GM12874 (cell line): ENCODE measurements at regions not wholly inside any gene's neighbourhood (a gene's known extent, or its start where the extent isn't known, plus 50 kb on each side); places are given as distances from the start of the nearest gene placed in this dataset.

Experiments used
- TF ChIP-seq, protein P1 (sequence below): IDR thresholded peaks from 2 replicates; pipeline ENCODE4 v1.5.1; 2011; ENCODE audit warnings: low read depth, mild to moderate bottlenecking, control low read depth, low read length, moderate library complexity; ENCODE audit not compliant: insufficient read depth

GRCh38 chr5:143583409-143583808 lies 179.9 kb upstream of the NR3C1 start:
- TF ChIP-seq, protein P1, sequence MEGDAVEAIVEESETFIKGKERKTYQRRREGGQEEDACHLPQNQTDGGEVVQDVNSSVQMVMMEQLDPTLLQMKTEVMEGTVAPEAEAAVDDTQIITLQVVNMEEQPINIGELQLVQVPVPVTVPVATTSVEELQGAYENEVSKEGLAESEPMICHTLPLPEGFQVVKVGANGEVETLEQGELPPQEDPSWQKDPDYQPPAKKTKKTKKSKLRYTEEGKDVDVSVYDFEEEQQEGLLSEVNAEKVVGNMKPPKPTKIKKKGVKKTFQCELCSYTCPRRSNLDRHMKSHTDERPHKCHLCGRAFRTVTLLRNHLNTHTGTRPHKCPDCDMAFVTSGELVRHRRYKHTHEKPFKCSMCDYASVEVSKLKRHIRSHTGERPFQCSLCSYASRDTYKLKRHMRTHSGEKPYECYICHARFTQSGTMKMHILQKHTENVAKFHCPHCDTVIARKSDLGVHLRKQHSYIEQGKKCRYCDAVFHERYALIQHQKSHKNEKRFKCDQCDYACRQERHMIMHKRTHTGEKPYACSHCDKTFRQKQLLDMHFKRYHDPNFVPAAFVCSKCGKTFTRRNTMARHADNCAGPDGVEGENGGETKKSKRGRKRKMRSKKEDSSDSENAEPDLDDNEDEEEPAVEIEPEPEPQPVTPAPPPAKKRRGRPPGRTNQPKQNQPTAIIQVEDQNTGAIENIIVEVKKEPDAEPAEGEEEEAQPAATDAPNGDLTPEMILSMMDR: no peak

DNA sequence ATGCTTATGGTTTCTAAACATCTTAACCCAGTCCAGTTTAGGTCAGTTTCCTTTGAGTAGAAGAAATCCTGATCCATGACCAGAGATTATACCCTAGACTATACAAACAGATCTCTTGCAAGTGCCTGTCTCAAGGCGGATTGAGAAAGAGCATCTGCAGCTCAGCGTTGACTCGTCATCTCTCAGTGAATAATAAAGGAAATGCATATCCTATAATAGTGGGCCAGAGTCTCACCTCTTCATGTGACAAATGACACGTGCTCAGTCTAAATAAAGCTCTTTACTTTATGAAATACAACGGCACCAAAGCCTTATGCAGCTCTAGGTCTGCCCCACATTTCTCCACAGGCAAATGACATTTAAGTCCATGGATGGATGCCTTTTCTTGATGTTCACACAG lies 179.4 kb upstream of the NR3C1 start:
- TF ChIP-seq, protein P1: no peak

- TF ChIP-seq, protein P1: no peak
These were observed 178.7 kb upstream of the NR3C1 start for GRCh38 chr5:143582176-143582575.

GRCh38 chr5:143581649-143582048 lies 178.2 kb upstream of the NR3C1 start:
- TF ChIP-seq, protein P1: no peak

GRCh38 chr5:143581147-143581546 lies 177.7 kb upstream of the NR3C1 start:
- TF ChIP-seq, protein P1: no peak

DNA sequence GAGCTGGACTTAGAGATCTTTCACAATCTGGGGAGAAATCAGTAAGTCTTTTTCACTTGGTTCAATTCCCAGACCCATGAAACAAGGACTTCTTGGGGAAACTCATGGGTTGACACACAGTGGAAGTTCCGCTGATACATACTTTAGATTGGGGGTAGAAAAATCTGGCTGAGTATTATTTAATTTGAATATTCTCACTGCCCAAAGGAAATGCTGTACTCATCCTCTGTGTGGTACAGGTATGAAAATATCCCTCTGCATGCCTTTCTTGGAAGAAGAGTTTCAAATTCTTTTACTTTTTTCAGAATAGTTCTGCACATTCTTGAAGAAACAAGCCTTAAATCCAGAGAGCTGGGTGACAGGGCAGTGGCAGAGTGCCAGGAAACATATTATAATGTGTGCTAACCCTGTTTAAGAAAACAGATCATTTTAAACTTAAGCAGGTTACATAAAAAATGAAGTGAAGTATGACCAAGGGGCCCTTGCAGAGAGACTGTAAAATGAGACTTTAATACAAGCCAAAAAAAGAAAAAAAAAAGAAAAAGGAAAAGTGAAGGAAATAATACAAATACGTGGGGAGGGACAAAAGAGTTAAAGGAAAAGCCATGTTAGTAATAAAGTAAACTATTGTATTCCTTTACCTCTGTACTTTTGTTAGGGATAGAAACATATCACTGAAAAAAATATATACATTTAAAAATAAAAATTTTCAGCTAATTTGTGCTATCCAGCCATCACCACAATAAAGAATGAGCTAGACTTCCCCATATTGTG lies 173.4 kb upstream of the NR3C1 start:
- TF ChIP-seq, protein P1: no peak

GRCh38 chr5:143575286-143575685 lies 171.8 kb upstream of the NR3C1 start:
- TF ChIP-seq, protein P1: no peak
